Bronchial epithelial cell (primary cell): ENCODE measurements at regions not wholly inside any gene's neighbourhood (a gene's known extent, or its start where the extent isn't known, plus 50 kb on each side); places are given as distances from the start of the nearest gene placed in this dataset.

Experiments used
- DNase-seq: peaks from one replicate; pipeline ENCODE4 v3.0.0-alpha.2; 2010; ENCODE audit warnings: low read depth
- FAIRE-seq: peaks from 2 replicates; lab custom pipeline; 2011; peaks lifted over from hg19 to GRCh38; lab: Jason Lieb, UNC
- H3K27me3 ChIP-seq: 2 replicates; pipeline ENCODE4 v1.5.1; 2011; ENCODE audit warnings: low read length; ENCODE audit not compliant: control insufficient read depth, insufficient read depth
- H3K36me3 ChIP-seq: 2 replicates; pipeline ENCODE4 v1.5.1; 2011; ENCODE audit warnings: low read length; ENCODE audit not compliant: control insufficient read depth, insufficient read depth
- H3K4me3 ChIP-seq: 2 replicates; pipeline ENCODE4 v1.5.1; 2011; ENCODE audit warnings: mild to moderate bottlenecking, low read depth, low read length, control low read depth
- CTCF ChIP-seq: IDR thresholded peaks from 2 replicates; pipeline ENCODE4 v1.5.1; 2011; ENCODE audit warnings: mild to moderate bottlenecking, moderate library complexity, low read length, control low read depth, inconsistent platforms; ENCODE audit not compliant: insufficient read depth, severe bottlenecking

- Histone ChIP-seq H3K27me3 (no peaks in the 10 kb centered on the region), H3K4me3 (no peak overlapping the region), H3K36me3 (no peaks in the 10 kb centered on the region)
- no peak for TF ChIP-seq CTCF
- DNase-seq (peak; percentile 90), FAIRE-seq (no peak)
Measured at GRCh38 chr4:176592976-176593670, 199.6 kb downstream of the VEGFC start.

- FAIRE-seq: no peak
- H3K4me3 ChIP-seq: no peak overlapping the region
- no peaks in the 10 kb centered on the region for H3K27me3 ChIP-seq
- H3K36me3 ChIP-seq: no peaks in the 10 kb centered on the region
- no peak for TF ChIP-seq CTCF
- peak; percentile 23 for DNase-seq
Measured at GRCh38 chr4:176593943-176594342, 198.8 kb downstream of the VEGFC start.

GRCh38 chr4:176595257-176595656, 197.5 kb downstream of the VEGFC start:
- no peak overlapping the region for H3K4me3 ChIP-seq
- H3K36me3 ChIP-seq: no peaks in the 10 kb centered on the region
- no peak for TF ChIP-seq CTCF
- DNase-seq (no peak), FAIRE-seq (no peak)
- H3K27me3 ChIP-seq: no peaks in the 10 kb centered on the region

GRCh38 chr4:176601124-176601523, 191.6 kb downstream of the VEGFC start:
- FAIRE-seq: no peak
- no peak overlapping the region for H3K4me3 ChIP-seq
- TF ChIP-seq CTCF: no peak
- no peaks in the 10 kb centered on the region for H3K36me3 ChIP-seq
- H3K27me3 ChIP-seq: no peaks in the 10 kb centered on the region
- no peak for DNase-seq

GRCh38 chr4:176607807-176608206, 184.9 kb downstream of the VEGFC start:
- no peak for FAIRE-seq
- no peak for DNase-seq
- H3K4me3 ChIP-seq: no peak overlapping the region
- no peaks in the 10 kb centered on the region for H3K27me3 ChIP-seq
- TF ChIP-seq CTCF: no peak
- no peaks in the 10 kb centered on the region for H3K36me3 ChIP-seq

- H3K36me3 ChIP-seq: no peaks in the 10 kb centered on the region
- no peaks in the 10 kb centered on the region for H3K27me3 ChIP-seq
- DNase-seq (no peak), FAIRE-seq (no peak)
- no peak overlapping the region for H3K4me3 ChIP-seq
- TF ChIP-seq CTCF: no peak
Measured at GRCh38 chr4:176608346-176608745, 184.4 kb downstream of the VEGFC start.
